ACC112 (cell line): ENCODE measurements at regions not wholly inside any gene's neighbourhood (a gene's known extent, or its start where the extent isn't known, plus 50 kb on each side); places are given as distances from the start of the nearest gene placed in this dataset.
"Not testable (repeated sequence)": the region's sequence is repeated elsewhere in the genome, so short reads cannot be mapped to it uniquely, and the experiment has no call there.

Source experiments
- H2AFZ ChIP-seq: fragments of 200-600 bp; sonication (generic); one replicate; pipeline ENCODE4 v1.6.0; 2017; ENCODE audit warnings: antibody characterized with exemption, low read length; ENCODE audit not compliant: unreplicated experiment
- H3K27ac ChIP-seq: fragments of 200-600 bp; sonication (generic); 2 replicates; pipeline ENCODE4 v1.5.1; 2014; ENCODE audit warnings: low read depth, mild to moderate bottlenecking, antibody characterized with exemption, low read length, moderate library complexity
- H3K27me3 ChIP-seq: fragments of 200-600 bp; sonication (generic); 2 replicates; pipeline ENCODE4 v1.6.1; 2014; ENCODE audit warnings: mild to moderate bottlenecking, antibody characterized with exemption, low read length, moderate library complexity, mixed read lengths; ENCODE audit not compliant: insufficient read depth
- H3K36me3 ChIP-seq: fragments of 200-600 bp; sonication (generic); 2 replicates; pipeline ENCODE4 v1.6.1; 2016; ENCODE audit warnings: mild to moderate bottlenecking, antibody characterized with exemption, low read length, moderate library complexity, mixed read lengths; ENCODE audit not compliant: insufficient read depth
- H3K4me1 ChIP-seq: fragments of 200-600 bp; sonication (generic); one replicate; pipeline ENCODE4 v1.6.1; 2016; ENCODE audit warnings: low read length, mixed read lengths; ENCODE audit not compliant: insufficient read depth, unreplicated experiment, control insufficient read depth
- H3K4me3 ChIP-seq: fragments of 200-600 bp; sonication (generic); 2 replicates; pipeline ENCODE4 v1.5.1; 2014; ENCODE audit warnings: mild to moderate bottlenecking, low read depth, low read length
- H3K79me2 ChIP-seq: fragments of 200-600 bp; sonication (generic); one replicate; pipeline ENCODE4 v1.6.0; 2016; ENCODE audit warnings: low read length; ENCODE audit not compliant: control insufficient read depth, unreplicated experiment, insufficient read depth

DNA sequence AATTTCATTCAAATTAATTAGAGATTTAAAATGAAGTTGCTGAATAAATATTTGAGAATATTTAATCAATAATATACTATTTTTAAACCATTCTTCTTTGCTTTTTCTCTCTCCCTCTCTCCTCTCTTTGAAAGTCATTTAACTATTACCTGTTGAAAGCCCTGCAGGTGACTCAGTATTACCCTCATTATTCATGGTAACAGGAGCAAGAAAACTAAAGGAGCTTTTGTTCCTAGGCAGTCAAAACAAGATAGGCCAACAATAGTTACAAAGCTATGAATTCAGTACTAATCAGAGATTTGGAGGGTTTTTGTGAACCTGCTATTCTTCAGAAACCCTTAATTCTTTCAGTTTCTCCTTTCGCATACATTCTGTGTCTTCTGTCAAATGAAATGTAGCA lies 721.3 kb upstream of the NCAM2 start:
- no peaks in the 10 kb centered on the region for H3K4me1 ChIP-seq
- H3K79me2 ChIP-seq = no peaks in the 10 kb centered on the region
- H3K27ac ChIP-seq = no peak overlapping the region
- no peak overlapping the region for H2AFZ ChIP-seq
- H3K27me3 ChIP-seq = no peaks in the 10 kb centered on the region
- no peak overlapping the region for H3K4me3 ChIP-seq
- H3K36me3 ChIP-seq = no peaks in the 10 kb centered on the region

DNA sequence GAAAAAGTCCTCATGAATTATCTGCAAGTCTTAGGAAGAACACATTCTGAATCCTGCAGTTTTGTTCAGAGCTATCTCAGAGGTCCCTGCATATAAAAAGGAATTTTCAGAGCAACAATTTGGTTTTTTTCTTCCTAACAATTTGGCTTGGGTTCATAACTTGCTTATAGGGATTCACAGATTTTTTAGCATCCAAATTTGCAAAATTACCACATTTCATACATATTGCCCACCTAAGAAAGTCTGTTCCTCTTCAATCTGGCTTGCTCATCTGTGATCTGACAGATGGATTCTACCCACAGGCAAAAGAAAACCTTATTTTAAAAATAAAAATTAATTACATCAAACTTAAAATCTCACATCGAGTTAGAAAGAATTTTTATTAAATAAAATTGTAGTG lies 714.4 kb upstream of the NCAM2 start:
- no peak overlapping the region for H2AFZ ChIP-seq
- H3K79me2 ChIP-seq = no peaks in the 10 kb centered on the region
- H3K4me3 ChIP-seq = no peak overlapping the region
- no peaks in the 10 kb centered on the region for H3K27me3 ChIP-seq
- H3K4me1 ChIP-seq = no peaks in the 10 kb centered on the region
- no peaks in the 10 kb centered on the region for H3K36me3 ChIP-seq
- no peak overlapping the region for H3K27ac ChIP-seq

DNA sequence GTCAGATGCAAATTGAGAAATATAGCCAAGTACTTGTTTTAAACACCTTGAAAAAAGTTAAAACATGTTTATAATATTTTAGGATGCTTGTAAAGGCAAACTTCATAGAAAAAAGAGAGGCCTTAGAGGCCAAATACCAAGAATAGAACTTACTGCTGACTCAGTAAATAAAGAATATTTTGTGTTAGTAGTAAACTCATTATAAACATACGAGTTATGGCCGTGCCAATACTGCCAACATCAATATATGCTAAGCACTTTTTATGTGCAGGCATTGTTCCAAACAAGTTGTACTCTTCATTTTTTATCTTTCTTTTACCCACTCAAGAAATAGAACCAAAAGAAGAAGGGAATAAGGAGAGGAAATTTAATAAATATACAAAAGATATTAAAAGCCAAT lies 705.9 kb upstream of the NCAM2 start:
- Histone ChIP-seq H3K27ac (no peak overlapping the region), H3K4me3 (no peak overlapping the region), H3K4me1 (no peaks in the 10 kb centered on the region), H2AFZ (no peak overlapping the region), H3K27me3 (no peaks in the 10 kb centered on the region), H3K79me2 (no peaks in the 10 kb centered on the region), H3K36me3 (no peaks in the 10 kb centered on the region)

DNA sequence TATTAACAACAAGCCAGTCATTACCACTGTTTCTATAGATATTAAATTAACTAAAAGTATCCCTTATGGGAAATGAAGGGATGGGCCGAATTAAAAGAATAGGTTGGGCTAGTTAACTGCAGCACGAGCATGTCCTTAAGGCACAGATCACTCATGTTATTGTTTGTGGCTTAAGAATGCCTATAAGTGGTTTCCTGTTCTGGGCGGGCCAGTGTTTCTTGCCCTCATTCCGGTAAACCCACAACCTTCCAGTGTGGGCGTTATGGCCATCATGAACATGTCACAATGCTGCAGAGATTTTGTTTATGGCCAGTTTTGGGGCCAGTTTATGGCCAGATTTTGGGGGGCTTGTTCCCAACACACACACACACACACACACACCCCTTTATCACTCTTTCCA lies 705.4 kb upstream of the NCAM2 start:
- H2AFZ ChIP-seq, H3K27ac ChIP-seq, H3K36me3 ChIP-seq, H3K79me2 ChIP-seq, H3K4me1 ChIP-seq, H3K27me3 ChIP-seq, H3K4me3 ChIP-seq: not testable (repeated sequence)

DNA sequence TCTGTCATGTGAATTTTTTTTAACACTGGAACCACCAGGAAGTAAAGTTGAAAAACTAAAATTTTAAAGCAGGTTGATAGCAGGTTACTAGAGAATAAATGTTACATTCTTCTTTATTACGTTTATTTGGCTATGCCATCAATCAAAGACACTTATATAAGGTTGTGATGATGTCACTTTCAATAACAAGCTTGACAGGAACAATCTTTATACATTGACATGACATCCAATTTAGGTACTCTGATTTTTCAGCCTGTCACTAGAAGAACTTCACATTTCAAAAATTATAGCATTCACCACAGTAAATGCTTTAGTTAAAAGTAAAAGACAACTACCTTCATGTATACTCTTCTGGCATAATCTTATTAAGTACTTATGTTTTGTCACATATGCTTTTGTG lies 696.8 kb upstream of the NCAM2 start:
- no peak overlapping the region for H3K4me3 ChIP-seq
- no peaks in the 10 kb centered on the region for H3K79me2 ChIP-seq
- H3K4me1 ChIP-seq = no peaks in the 10 kb centered on the region
- H3K27me3 ChIP-seq = no peaks in the 10 kb centered on the region
- H3K27ac ChIP-seq = no peak overlapping the region
- no peaks in the 10 kb centered on the region for H3K36me3 ChIP-seq
- H2AFZ ChIP-seq = no peak overlapping the region

DNA sequence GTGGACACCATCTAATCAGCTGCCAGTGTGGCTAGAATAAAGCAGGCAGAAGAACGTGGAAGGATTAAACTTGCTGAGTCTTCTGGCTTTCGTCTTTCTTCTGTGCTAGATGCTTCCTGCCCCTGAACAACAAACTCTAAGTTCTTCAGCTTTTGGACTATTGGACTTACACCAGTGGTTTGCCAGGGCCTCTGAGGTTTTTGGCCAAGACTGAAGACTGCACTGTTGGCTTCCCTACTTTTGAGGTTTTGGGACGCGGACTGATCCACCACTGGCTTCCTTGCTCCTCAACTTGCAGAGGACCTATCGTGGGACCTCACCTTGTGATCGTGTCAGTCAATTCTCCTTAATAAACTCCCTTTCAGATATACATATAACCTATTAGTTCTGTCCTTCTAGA lies 696.1 kb upstream of the NCAM2 start:
- H3K79me2 ChIP-seq = no peaks in the 10 kb centered on the region
- no peak overlapping the region for H3K4me3 ChIP-seq
- H3K4me1 ChIP-seq = no peaks in the 10 kb centered on the region
- no peak overlapping the region for H2AFZ ChIP-seq
- H3K36me3 ChIP-seq = no peaks in the 10 kb centered on the region
- no peak overlapping the region for H3K27ac ChIP-seq
- no peaks in the 10 kb centered on the region for H3K27me3 ChIP-seq

DNA sequence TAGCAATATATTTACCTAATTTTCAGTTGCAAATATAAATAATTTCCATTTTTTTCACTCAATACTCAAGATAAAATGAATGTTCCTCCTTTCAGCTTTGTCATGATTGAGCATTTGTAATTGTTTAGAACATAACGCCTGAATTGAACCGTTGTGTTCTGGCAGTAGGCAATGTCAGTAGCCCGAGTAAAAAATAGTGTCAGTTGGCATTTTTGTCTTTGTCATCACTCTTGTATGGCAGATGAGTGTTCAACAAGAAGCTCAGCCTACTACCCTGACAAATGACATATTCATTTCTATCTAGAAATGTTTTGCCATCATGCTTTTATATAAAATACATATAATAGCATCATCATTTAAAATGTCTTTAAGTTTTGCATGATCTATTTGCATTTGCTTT lies 691.4 kb upstream of the NCAM2 start:
- no peaks in the 10 kb centered on the region for H3K4me1 ChIP-seq
- H3K4me3 ChIP-seq = no peak overlapping the region
- no peaks in the 10 kb centered on the region for H3K27me3 ChIP-seq
- H3K79me2 ChIP-seq = no peaks in the 10 kb centered on the region
- H2AFZ ChIP-seq = no peak overlapping the region
- H3K27ac ChIP-seq = no peak overlapping the region
- H3K36me3 ChIP-seq = no peaks in the 10 kb centered on the region

DNA sequence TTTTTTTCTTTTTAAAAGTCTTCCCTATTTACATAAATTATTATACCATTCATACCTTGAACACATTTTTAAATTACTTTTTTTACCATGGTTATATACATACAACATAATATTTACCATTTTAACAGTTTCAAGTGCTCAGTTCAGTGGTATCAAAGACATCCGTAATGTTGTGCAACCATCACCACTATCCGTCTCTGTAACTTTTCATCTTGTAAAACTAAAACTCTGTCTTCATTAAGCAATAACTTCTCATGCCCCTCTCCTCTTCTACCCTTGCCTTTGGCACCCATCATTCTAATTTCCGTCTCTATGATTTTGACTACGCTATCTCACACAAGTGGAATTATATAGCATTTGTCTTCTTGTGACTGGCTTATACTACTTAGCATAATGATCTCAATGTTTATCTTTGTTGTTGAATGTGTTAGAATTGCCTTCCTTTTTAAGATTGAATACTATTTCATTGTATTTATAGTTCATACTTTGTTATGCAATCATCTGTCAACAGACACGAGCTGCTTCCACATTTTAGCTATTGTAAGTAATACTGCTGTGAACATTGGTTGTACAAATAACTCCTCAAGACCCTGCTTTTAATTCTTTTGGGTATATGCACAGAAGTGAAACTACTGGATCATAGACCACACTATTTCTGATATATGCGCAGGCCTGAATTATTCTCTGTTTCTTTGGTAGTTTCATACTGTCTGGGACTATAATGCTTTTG lies 689.5 kb upstream of the NCAM2 start:
- no peak overlapping the region for H2AFZ ChIP-seq
- H3K27me3 ChIP-seq = no peaks in the 10 kb centered on the region

DNA sequence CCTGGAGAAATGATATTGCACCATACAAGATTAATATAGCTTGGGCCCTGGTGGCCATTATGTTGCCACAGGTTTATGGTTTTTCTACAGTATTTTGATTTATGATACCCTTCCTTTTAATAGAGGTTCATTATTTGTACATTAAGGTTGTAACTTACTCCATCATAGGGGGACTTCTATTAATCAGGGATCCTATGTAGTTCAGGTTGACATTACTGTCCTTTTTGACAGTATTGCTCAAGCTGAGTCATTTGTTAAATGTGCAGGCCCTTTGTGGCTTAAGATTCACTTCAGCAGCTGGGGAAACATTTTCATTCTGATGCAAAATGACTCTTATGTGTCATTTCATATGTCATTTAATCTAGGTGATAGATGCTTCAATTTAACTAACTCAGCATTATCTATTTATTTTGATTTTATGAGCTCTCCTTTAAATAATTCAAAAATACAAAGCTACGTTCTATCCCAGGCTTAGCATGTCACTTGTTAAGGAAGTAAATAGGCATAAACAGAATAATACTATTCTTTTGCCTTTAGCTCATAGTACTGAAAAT lies 686.9 kb upstream of the NCAM2 start:
- Histone ChIP-seq H3K27ac (no peak overlapping the region), H3K4me3 (no peak overlapping the region), H3K4me1 (no peaks in the 10 kb centered on the region)

More for the DNA sequence above, 689.5 kb upstream of the NCAM2 start:
- Histone ChIP-seq H3K79me2 (no peaks in the 10 kb centered on the region), H3K27ac (no peak overlapping the region), H3K36me3 (no peaks in the 10 kb centered on the region), H3K4me3 (no peak overlapping the region), H3K4me1 (no peaks in the 10 kb centered on the region)

DNA sequence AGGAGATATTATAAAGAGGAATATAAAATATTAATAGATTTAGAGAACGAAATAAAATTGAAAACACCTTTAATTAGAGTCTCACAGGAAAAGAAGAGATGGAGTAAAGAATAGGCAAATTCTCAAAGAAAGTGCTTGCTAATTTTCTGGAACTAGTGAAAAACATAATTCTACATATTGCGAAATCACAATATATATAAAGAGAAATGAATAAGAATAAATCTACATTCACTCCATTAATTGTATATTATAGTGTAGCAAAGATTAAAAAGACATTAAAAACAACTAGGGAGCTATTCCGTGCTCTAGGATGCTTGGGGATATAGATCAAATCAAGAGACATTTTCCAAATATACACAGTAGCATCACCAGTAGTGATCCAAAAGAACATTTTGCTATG lies 685.2 kb upstream of the NCAM2 start:
- Histone ChIP-seq H3K36me3 (no peaks in the 10 kb centered on the region), H3K27me3 (no peaks in the 10 kb centered on the region), H3K79me2 (no peaks in the 10 kb centered on the region), H3K4me3 (no peak overlapping the region), H2AFZ (no peak overlapping the region), H3K4me1 (no peaks in the 10 kb centered on the region), H3K27ac (no peak overlapping the region)

More for the DNA sequence above, 686.9 kb upstream of the NCAM2 start:
- Histone ChIP-seq H3K36me3 (no peaks in the 10 kb centered on the region), H2AFZ (no peak overlapping the region), H3K79me2 (no peaks in the 10 kb centered on the region), H3K27me3 (no peaks in the 10 kb centered on the region)

DNA sequence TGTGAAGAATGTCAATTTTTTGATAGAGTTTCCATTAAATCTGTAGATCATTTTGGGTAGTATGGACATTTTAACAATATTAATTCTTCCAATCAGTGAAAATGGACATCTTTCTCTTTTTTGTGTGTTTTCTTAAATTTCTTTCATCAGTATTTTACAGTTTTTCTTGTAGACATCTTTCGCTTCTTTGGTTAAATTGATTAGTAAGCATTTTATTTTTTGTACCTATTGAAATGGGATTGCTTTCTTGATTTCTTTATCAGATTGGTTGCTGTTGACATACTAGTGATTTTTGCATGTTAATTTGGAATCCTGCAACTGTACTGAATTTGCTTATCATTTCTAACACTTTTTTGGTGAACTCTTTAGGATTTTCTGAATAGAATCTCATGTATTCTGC lies 683.2 kb upstream of the NCAM2 start:
- no peak overlapping the region for H3K4me3 ChIP-seq
- no peaks in the 10 kb centered on the region for H3K27me3 ChIP-seq
- H3K36me3 ChIP-seq = no peaks in the 10 kb centered on the region
- no peaks in the 10 kb centered on the region for H3K4me1 ChIP-seq
- H2AFZ ChIP-seq = no peak overlapping the region
- H3K27ac ChIP-seq = no peak overlapping the region
- no peaks in the 10 kb centered on the region for H3K79me2 ChIP-seq
